SKM-1 (cell line): ENCODE measurements at regions not wholly inside any gene's neighbourhood (a gene's known extent, or its start where the extent isn't known, plus 50 kb on each side); places are given as distances from the start of the nearest gene placed in this dataset.

Source experiments
- DNase-seq: peaks from one replicate; lab custom pipeline; 2025; ENCODE audit not compliant: unreplicated experiment; lab: John Stamatoyannopoulos, UW

GRCh38 chr9:107647611-107648010 is 158.0 kb upstream of the KLF4 start:
- no peak for DNase-seq

GRCh38 chr9:107647141-107647540 is 157.6 kb upstream of the KLF4 start:
- DNase-seq: no peak

GRCh38 chr9:107645464-107645833 is 155.9 kb upstream of the KLF4 start:
- DNase-seq: no peak

GRCh38 chr9:107644733-107645463 is 155.3 kb upstream of the KLF4 start:
- no peak for DNase-seq

- DNase-seq: peak; percentile 98
Measured at GRCh38 chr9:107639426-107639825, 149.9 kb upstream of the KLF4 start.

GRCh38 chr9:107638521-107639310 is 149.1 kb upstream of the KLF4 start:
- no peak for DNase-seq

GRCh38 chr9:107637421-107638420 is 148.2 kb upstream of the KLF4 start:
- DNase-seq: no peak

- no peak for DNase-seq
Measured at GRCh38 chr9:107636571-107637381, 147.2 kb upstream of the KLF4 start.

- DNase-seq: no peak
Measured at GRCh38 chr9:107635803-107636174, 146.2 kb upstream of the KLF4 start.

GRCh38 chr9:107635101-107635802 is 145.7 kb upstream of the KLF4 start:
- no peak for DNase-seq

- DNase-seq: no peak
Measured at GRCh38 chr9:107633406-107633805, 143.8 kb upstream of the KLF4 start.

GRCh38 chr9:107632661-107633060 is 143.1 kb upstream of the KLF4 start:
- DNase-seq: no peak

- no peak for DNase-seq
Measured at GRCh38 chr9:107632216-107632615, 142.6 kb upstream of the KLF4 start.

GRCh38 chr9:107631788-107632187 is 142.2 kb upstream of the KLF4 start:
- no peak for DNase-seq

- peak; percentile 4 for DNase-seq
Measured at GRCh38 chr9:107630156-107630555, 140.6 kb upstream of the KLF4 start.

- DNase-seq: no peak
Measured at GRCh38 chr9:107628444-107628843, 138.9 kb upstream of the KLF4 start.

GRCh38 chr9:107627781-107628180 is 138.2 kb upstream of the KLF4 start:
- no peak for DNase-seq

GRCh38 chr9:107626118-107626517 is 136.5 kb upstream of the KLF4 start:
- no peak for DNase-seq

- DNase-seq: no peak
Measured at GRCh38 chr9:107625383-107625984, 135.9 kb upstream of the KLF4 start.
